GM12801 (cell line): ENCODE measurements at regions not wholly inside any gene's neighbourhood (a gene's known extent, or its start where the extent isn't known, plus 50 kb on each side); places are given as distances from the start of the nearest gene placed in this dataset.

Source experiments
- TF ChIP-seq, protein P1 (sequence below): IDR thresholded peaks from one replicate; pipeline ENCODE4 v1.5.1; 2011; ENCODE audit warnings: control low read depth; ENCODE audit not compliant: insufficient read length; ENCODE audit errors: extremely low read depth

- TF ChIP-seq, protein P1, sequence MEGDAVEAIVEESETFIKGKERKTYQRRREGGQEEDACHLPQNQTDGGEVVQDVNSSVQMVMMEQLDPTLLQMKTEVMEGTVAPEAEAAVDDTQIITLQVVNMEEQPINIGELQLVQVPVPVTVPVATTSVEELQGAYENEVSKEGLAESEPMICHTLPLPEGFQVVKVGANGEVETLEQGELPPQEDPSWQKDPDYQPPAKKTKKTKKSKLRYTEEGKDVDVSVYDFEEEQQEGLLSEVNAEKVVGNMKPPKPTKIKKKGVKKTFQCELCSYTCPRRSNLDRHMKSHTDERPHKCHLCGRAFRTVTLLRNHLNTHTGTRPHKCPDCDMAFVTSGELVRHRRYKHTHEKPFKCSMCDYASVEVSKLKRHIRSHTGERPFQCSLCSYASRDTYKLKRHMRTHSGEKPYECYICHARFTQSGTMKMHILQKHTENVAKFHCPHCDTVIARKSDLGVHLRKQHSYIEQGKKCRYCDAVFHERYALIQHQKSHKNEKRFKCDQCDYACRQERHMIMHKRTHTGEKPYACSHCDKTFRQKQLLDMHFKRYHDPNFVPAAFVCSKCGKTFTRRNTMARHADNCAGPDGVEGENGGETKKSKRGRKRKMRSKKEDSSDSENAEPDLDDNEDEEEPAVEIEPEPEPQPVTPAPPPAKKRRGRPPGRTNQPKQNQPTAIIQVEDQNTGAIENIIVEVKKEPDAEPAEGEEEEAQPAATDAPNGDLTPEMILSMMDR = no peak
Measured at GRCh38 chr1:182235952-182236650, 155.5 kb downstream of the GLUL start.

GRCh38 chr1:182235604-182235951, 156.0 kb downstream of the GLUL start:
- TF ChIP-seq, protein P1 = no peak

DNA sequence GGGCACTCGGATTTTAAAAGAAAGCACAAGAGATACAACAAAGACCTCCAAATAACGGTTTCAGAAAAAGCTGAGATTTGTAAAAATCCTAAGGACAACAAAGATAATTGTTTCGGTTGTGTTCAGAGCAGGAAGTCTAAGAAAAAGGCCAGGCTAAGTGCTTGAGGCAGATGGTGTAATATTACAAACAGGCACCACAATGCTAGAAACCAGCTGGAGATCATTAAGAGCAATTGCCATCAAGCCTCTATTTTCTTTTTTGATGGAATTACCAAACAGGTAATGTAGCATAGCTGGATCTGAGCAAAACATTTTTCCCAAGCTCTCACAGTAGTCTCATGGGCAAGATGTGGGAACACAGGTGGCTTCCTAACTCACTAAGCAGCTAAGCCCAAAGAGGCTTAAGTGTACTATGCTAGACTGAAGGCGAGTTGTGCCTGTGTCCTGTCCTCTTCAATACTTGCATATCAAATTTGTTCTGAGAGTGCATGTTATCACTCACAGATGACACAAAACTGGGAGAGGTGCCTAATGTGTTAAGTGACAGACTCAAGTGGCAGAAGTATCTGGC, 161.6 kb downstream of the GLUL start:
- TF ChIP-seq, protein P1 = no peak

DNA sequence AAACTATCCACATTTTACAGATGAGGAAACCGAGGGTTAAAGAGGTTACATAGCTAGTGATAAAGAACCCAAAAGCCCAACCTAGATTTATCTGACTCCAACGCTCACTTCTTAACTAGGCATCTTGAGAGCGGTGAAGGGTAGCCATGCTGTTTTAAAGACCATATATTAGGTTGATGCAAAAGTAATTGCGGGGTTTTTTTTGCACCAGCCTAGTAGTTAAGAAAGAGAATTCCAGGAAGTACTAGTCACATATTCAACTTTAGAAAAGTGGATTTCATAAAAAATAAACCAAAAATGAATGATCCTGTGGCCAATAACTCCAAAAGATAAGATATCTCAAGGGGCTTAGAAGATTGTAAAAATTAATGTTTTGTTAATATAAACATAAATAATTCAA, 162.1 kb downstream of the GLUL start:
- TF ChIP-seq, protein P1 = no peak

DNA sequence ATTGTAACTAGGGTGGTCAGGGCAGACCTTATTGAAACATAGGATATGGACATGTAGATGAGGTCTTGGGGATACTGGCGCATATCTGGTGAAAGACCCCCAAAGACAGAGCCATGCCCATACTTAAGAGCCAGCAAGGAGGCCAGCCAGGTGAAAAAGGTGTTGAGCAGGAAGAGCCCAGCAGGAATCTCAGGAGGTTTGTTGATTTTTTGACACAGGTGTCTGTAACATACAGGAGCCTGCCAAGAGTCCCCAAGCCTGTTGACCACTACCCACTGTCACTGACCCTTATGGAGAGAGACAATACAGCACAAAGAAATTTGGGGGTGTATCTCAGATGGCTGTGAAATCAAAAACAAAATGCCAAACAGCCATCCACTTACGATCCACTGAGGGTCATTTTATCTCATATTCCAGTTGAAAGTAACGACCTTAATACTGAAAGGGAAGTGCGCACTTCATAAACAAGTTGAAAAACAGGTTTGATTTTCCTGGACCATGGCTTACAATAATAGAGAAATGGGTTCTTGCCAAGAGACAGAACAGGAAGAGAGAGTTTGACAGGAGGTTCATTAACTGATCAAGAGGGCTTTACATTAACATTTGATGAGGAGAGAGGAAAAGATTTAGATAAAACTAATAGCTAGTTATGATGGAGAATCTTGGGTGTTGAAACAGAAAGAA, 163.6 kb downstream of the GLUL start:
- TF ChIP-seq, protein P1 = no peak

GRCh38 chr1:182226618-182227017, 165.0 kb downstream of the GLUL start:
- TF ChIP-seq, protein P1 = no peak

- TF ChIP-seq, protein P1 = no peak
Measured at GRCh38 chr1:182217967-182218366, 156.5 kb upstream of the ZNF648 start.
